Endothelial cell of umbilical vein (primary cell): ENCODE measurements at regions not wholly inside any gene's neighbourhood (a gene's known extent, or its start where the extent isn't known, plus 50 kb on each side); places are given as distances from the start of the nearest gene placed in this dataset.

Experiments used
- CTCF ChIP-seq, 2 donors: IDR thresholded peaks; 1 replicate in 1 of 2; 2 replicates in 1 of 2; pipeline ENCODE4 v1.5.1; 2011; ENCODE audit warnings: low read length in 2 of 2, mild to moderate bottlenecking in 2 of 2, moderate library complexity in 2 of 2, control low read depth in 1 of 2, inconsistent platforms in 1 of 2, low read depth in 1 of 2; ENCODE audit not compliant: insufficient read depth in 1 of 2; ENCODE audit errors: extremely low read depth in 1 of 2
- EZH2 ChIP-seq: IDR thresholded peaks from 2 replicates; pipeline ENCODE4 v1.6.1; 2012; ENCODE audit warnings: borderline replicate concordance, low read depth, mild to moderate bottlenecking, moderate library complexity, low read length, inconsistent platforms; ENCODE audit not compliant: severe bottlenecking
- GATA2 ChIP-seq: IDR thresholded peaks from 2 replicates; pipeline ENCODE4 v1.7.0; 2011; ENCODE audit warnings: low read depth, mild to moderate bottlenecking, moderate library complexity, mixed read lengths, low read length; ENCODE audit not compliant: insufficient read length, insufficient read depth
- JUN ChIP-seq: IDR thresholded peaks from 2 replicates; pipeline ENCODE4 v1.6.1; 2011; ENCODE audit warnings: borderline replicate concordance, low read depth; ENCODE audit not compliant: insufficient read length, insufficient read depth
- MYC ChIP-seq: IDR thresholded peaks from one replicate; pipeline ENCODE4 v1.6.1; 2011; ENCODE audit warnings: mild to moderate bottlenecking, low read depth, low read length
- POLR2A ChIP-seq: IDR thresholded peaks from 2 replicates; pipeline ENCODE4 v1.6.1; 2012; ENCODE audit warnings: low read depth, mild to moderate bottlenecking, control low read depth, low read length
- POLR2AphosphoS5 ChIP-seq: IDR thresholded peaks from 2 replicates; pipeline ENCODE4 v1.6.1; 2012; ENCODE audit warnings: low read depth, mild to moderate bottlenecking, control low read depth, low read length, moderate library complexity; ENCODE audit not compliant: insufficient read depth
- TF ChIP-seq, protein P1 (sequence below): IDR thresholded peaks from 2 replicates; pipeline ENCODE4 v1.6.1; 2011; ENCODE audit not compliant: insufficient read depth, insufficient read length

DNA sequence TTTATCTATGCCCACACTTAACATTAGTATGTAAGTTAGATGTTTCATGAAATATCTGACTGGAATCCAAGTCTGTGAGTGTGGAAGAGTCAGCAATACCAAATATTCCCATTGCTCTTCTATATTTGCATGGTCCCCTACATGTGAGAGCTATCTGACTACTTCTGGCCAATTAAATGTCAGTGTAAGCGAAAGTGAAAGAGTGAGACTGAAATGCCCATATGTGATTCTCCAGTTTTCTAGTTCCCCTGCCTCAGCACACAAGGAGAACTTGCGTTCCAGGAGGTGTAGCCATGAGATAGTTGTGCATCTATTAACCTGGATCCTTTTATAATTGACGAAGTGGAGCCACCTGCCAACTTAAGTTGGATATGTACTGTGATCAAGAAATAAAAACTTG lies 50.1 kb upstream of the GLRB start:
- TF ChIP-seq CTCF (IDR thresholded peaks at IDR 0.05; ENCODE audit: extremely low read depth in 1 of 2, insufficient read depth in 1 of 2, low read depth in 1 of 2, low read length in 2 of 2) = no peak
- TF ChIP-seq POLR2AphosphoS5 = no peak
- no peak for TF ChIP-seq POLR2A
- TF ChIP-seq GATA2 = no peak
- no peak for TF ChIP-seq EZH2
- TF ChIP-seq, protein P1, sequence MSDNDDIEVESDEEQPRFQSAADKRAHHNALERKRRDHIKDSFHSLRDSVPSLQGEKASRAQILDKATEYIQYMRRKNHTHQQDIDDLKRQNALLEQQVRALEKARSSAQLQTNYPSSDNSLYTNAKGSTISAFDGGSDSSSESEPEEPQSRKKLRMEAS = no peak
- TF ChIP-seq JUN = no peak
- no peak for TF ChIP-seq MYC
